ENCODE measurements at regions not wholly inside any gene's neighbourhood (a gene's known extent, or its start where the extent isn't known, plus 50 kb on each side); places are given as distances from the start of the nearest gene placed in this dataset.

GRCh38 chr12:130216031-130216430 is 53.8 kb downstream of the FZD10 start:
- Histone ChIP-seq H2AFZ (ENCODE audit: low read length) (no peak overlapping the region), H3F3A (ENCODE audit: insufficient read depth, low read length) (no peaks in the 10 kb centered on the region), H3K27ac (ENCODE audit: low read length) (no peak overlapping the region), H3K4me1 (ENCODE audit: low read length) (no peaks in the 10 kb centered on the region), H3K9me2 (replicated peaks; ENCODE audit: insufficient read depth, low read length) (no peaks in the 10 kb centered on the region), H4K20me1 (ENCODE audit: insufficient read depth, low read length) (no peaks in the 10 kb centered on the region), H3K79me2 (ENCODE audit: low read length) (no peaks in the 10 kb centered on the region), H3K4me2 (ENCODE audit: low read depth, low read length) (no peak overlapping the region), H3K4me3 (ENCODE audit: low read length) (no peak overlapping the region), H3K9ac (ENCODE audit: low read length) (no peak overlapping the region), H3K36me3 (replicated peaks; ENCODE audit: insufficient read depth, low read length) (no peaks in the 10 kb centered on the region), H3K27me3 (replicated peaks; ENCODE audit: insufficient read depth, low read length) (no peaks in the 10 kb centered on the region), H3K9me3 (replicated peaks; ENCODE audit: insufficient read depth, low read length) (no peaks in the 10 kb centered on the region)
- no peak for DNase-seq
- TF ChIP-seq EZH2phosphoT487 (IDR thresholded peaks at IDR 0.05; ENCODE audit: low read length) = no peak
- TF ChIP-seq EZH2 (optimal IDR thresholded peaks at IDR 0.05; ENCODE audit: low read depth, low read length) = no peak
- TF ChIP-seq CTCF (IDR thresholded peaks at IDR 0.05; ENCODE audit: low read length) = no peak

GRCh38 chr12:130218682-130219081 is 56.4 kb downstream of the FZD10 start:
- H4K20me1 ChIP-seq (ENCODE audit: insufficient read depth, low read length) = no peaks in the 10 kb centered on the region
- no peaks in the 10 kb centered on the region for H3K9me3 ChIP-seq (replicated peaks; ENCODE audit: insufficient read depth, low read length)
- H3K27ac ChIP-seq (ENCODE audit: low read length) = no peak overlapping the region
- H3K9ac ChIP-seq (ENCODE audit: low read length) = no peak overlapping the region
- no peak for DNase-seq
- H3K4me2 ChIP-seq (ENCODE audit: low read depth, low read length) = no peak overlapping the region
- H3K9me2 ChIP-seq (replicated peaks; ENCODE audit: insufficient read depth, low read length) = no peaks in the 10 kb centered on the region
- H3K4me3 ChIP-seq (ENCODE audit: low read length) = no peak overlapping the region
- no peaks in the 10 kb centered on the region for H3K79me2 ChIP-seq (ENCODE audit: low read length)
- H3K36me3 ChIP-seq (replicated peaks; ENCODE audit: insufficient read depth, low read length) = no peaks in the 10 kb centered on the region
- H3K4me1 ChIP-seq (ENCODE audit: low read length) = no peaks in the 10 kb centered on the region
- no peaks in the 10 kb centered on the region for H3F3A ChIP-seq (ENCODE audit: insufficient read depth, low read length)
- no peaks in the 10 kb centered on the region for H3K27me3 ChIP-seq (replicated peaks; ENCODE audit: insufficient read depth, low read length)
- TF ChIP-seq EZH2phosphoT487 (IDR thresholded peaks at IDR 0.05; ENCODE audit: low read length) = no peak
- no peak for TF ChIP-seq EZH2 (optimal IDR thresholded peaks at IDR 0.05; ENCODE audit: low read depth, low read length)
- TF ChIP-seq CTCF (IDR thresholded peaks at IDR 0.05; ENCODE audit: low read length) = no peak
- no peak overlapping the region for H2AFZ ChIP-seq (ENCODE audit: low read length)

GRCh38 chr12:130219929-130220705 is 57.9 kb downstream of the FZD10 start:
- H3K27ac ChIP-seq (ENCODE audit: low read length) = no peak overlapping the region
- DNase-seq = no peak
- H3K9me2 ChIP-seq (replicated peaks; ENCODE audit: insufficient read depth, low read length) = no peaks in the 10 kb centered on the region
- H2AFZ ChIP-seq (ENCODE audit: low read length) = no peak overlapping the region
- no peaks in the 10 kb centered on the region for H3F3A ChIP-seq (ENCODE audit: insufficient read depth, low read length)
- H3K36me3 ChIP-seq (replicated peaks; ENCODE audit: insufficient read depth, low read length) = no peaks in the 10 kb centered on the region
- H3K4me1 ChIP-seq (ENCODE audit: low read length) = no peaks in the 10 kb centered on the region
- H3K79me2 ChIP-seq (ENCODE audit: low read length) = no peaks in the 10 kb centered on the region
- H3K4me2 ChIP-seq (ENCODE audit: low read depth, low read length) = no peak overlapping the region
- H3K9me3 ChIP-seq (replicated peaks; ENCODE audit: insufficient read depth, low read length) = no peaks in the 10 kb centered on the region
- H3K4me3 ChIP-seq (ENCODE audit: low read length) = no peak overlapping the region
- no peaks in the 10 kb centered on the region for H3K27me3 ChIP-seq (replicated peaks; ENCODE audit: insufficient read depth, low read length)
- H4K20me1 ChIP-seq (ENCODE audit: insufficient read depth, low read length) = no peaks in the 10 kb centered on the region
- H3K9ac ChIP-seq (ENCODE audit: low read length) = no peak overlapping the region
- no peak for TF ChIP-seq CTCF (IDR thresholded peaks at IDR 0.05; ENCODE audit: low read length)
- no peak for TF ChIP-seq EZH2phosphoT487 (IDR thresholded peaks at IDR 0.05; ENCODE audit: low read length)
- no peak for TF ChIP-seq EZH2 (optimal IDR thresholded peaks at IDR 0.05; ENCODE audit: low read depth, low read length)

Data from MM.1S (cell line).